ENCODE measurements at regions not wholly inside any gene's neighbourhood (a gene's known extent, or its start where the extent isn't known, plus 50 kb on each side); places are given as distances from the start of the nearest gene placed in this dataset.

DNA sequence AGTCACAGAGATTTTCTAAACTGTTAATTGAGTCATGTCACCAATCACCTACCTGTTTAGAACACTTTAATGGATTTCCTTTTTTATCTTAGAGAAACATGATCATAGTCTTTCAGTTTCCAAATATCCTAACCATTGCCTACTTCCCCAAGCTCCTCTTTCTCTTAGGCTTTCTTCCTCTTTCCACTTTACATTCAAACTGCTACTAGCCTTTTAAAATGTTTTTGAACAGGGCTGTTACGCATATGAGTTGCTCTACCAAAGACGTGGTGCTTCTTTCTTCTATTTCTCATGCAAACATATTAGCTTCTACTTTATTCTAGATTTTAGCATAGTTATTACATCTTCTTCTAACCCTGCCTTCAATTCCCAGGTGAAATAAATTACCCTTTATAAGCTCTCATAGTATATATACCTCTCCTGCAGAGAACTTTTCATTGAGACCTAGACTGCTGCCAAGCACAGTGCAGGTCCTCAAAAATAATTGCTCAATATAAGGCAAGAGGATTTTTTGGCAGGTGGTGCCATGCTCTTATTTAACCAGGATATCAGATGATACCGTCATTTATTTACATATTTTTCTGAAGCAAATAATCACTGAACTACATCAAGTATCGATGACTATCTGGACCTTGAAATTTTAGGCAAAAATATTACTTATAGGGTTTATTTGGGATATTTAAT, 937.1 kb downstream of the TSN start:
- H3K4me2 ChIP-seq (replicated peaks; ENCODE audit: low read depth, low read length, poor library complexity, severe bottlenecking) = no peak overlapping the region
- intact Hi-C loops (cut with micrococcal nuclease) = no loop called here
- H3K4me3 ChIP-seq (ENCODE audit: control extremely low read depth in 1 of 5, extremely low read depth in 1 of 5, insufficient read depth in 1 of 5, low read depth in 2 of 5, low read length in 4 of 5) = no peak overlapping the region
- H3K36me3 ChIP-seq (replicated peaks in 1 of 2; ENCODE audit: control extremely low read depth in 1 of 2, control insufficient read depth in 1 of 2, extremely low read depth in 1 of 2, insufficient read depth in 2 of 2, low read length in 1 of 2) = no peaks in the 10 kb centered on the region
- H4K20me1 ChIP-seq (ENCODE audit: control insufficient read depth, insufficient read depth, low read length, poor library complexity, severe bottlenecking) = no peaks in the 10 kb centered on the region
- no peak overlapping the region for H3K27ac Mint-ChIP-seq
- H3K9me3 ChIP-seq (ENCODE audit: control extremely low read depth in 1 of 3, control insufficient read depth in 2 of 3, insufficient read depth in 1 of 3, low read length in 2 of 3) = no peaks in the 10 kb centered on the region
- H3K4me1 ChIP-seq (ENCODE audit: control insufficient read depth in 2 of 2, insufficient read depth in 2 of 2, low read length in 2 of 2) = no peaks in the 10 kb centered on the region
- H3K27me3 Mint-ChIP-seq = no peaks in the 10 kb centered on the region
- H3K4me3 Mint-ChIP-seq = no peak overlapping the region
- TF ChIP-seq, protein P1, sequence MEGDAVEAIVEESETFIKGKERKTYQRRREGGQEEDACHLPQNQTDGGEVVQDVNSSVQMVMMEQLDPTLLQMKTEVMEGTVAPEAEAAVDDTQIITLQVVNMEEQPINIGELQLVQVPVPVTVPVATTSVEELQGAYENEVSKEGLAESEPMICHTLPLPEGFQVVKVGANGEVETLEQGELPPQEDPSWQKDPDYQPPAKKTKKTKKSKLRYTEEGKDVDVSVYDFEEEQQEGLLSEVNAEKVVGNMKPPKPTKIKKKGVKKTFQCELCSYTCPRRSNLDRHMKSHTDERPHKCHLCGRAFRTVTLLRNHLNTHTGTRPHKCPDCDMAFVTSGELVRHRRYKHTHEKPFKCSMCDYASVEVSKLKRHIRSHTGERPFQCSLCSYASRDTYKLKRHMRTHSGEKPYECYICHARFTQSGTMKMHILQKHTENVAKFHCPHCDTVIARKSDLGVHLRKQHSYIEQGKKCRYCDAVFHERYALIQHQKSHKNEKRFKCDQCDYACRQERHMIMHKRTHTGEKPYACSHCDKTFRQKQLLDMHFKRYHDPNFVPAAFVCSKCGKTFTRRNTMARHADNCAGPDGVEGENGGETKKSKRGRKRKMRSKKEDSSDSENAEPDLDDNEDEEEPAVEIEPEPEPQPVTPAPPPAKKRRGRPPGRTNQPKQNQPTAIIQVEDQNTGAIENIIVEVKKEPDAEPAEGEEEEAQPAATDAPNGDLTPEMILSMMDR (IDR thresholded peaks at IDR 0.05) = no peak
- TF ChIP-seq EZH2 (IDR thresholded peaks at IDR 0.05; ENCODE audit: borderline replicate concordance, insufficient read depth, low read depth, low read length, poor library complexity, severe bottlenecking) = no peak
- H2AFZ ChIP-seq (ENCODE audit: insufficient read depth, low read depth, low read length, poor library complexity, severe bottlenecking) = no peak overlapping the region
- WGBS (ENCODE audit: insufficient coverage) = 71% methylated on average over 1 of the region's 4 CpGs
- H3K9me3 Mint-ChIP-seq (ENCODE audit: insufficient read depth) = peaks cover 6% of the 10 kb centered on the region
- no peaks in the 10 kb centered on the region for H3K79me2 ChIP-seq (ENCODE audit: control insufficient read depth, insufficient read depth, low read length)
- DNase-seq = no peak
- H3K9ac ChIP-seq (ENCODE audit: low read length) = no peak overlapping the region
- ATAC-seq (ENCODE audit: low read depth) = no peak
- CTCF ChIA-PET = no interaction called here
- POLR2A ChIA-PET = no interaction called here
- no peaks in the 10 kb centered on the region for H3K27me3 ChIP-seq (replicated peaks in 1 of 4; ENCODE audit: control extremely low read depth in 1 of 4, control insufficient read depth in 3 of 4, insufficient read depth in 4 of 4, low read length in 3 of 4)
- no peaks in the 10 kb centered on the region for H3K4me1 Mint-ChIP-seq
- no peak overlapping the region for H3K27ac ChIP-seq (ENCODE audit: low read length in 2 of 2)

DNA sequence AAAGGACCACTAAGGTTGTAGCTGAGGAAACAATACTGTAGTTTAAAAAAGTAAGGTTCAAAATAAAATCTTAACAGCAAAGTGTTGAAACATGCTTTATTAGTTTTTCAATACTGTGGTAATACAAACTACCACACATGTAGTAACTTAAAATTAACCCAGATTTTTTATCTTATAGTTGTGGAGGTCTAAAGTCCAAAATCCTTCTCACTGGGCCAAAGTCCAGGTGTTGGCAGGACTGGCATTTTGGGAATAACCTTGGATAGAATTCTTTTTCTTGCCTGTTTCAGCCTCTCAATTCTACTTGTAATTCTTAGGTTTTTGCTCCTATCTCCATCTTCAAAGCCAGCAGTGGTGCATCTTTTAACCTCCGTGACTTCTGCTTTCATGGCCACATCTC, 942.0 kb downstream of the TSN start:
- Histone ChIP-seq H3K4me1 (ENCODE audit: control insufficient read depth in 2 of 2, insufficient read depth in 2 of 2, low read length in 2 of 2) (no peaks in the 10 kb centered on the region), H3K79me2 (ENCODE audit: control insufficient read depth, insufficient read depth, low read length) (no peaks in the 10 kb centered on the region), H3K9me3 (ENCODE audit: control extremely low read depth in 1 of 3, control insufficient read depth in 2 of 3, insufficient read depth in 1 of 3, low read length in 2 of 3) (no peaks in the 10 kb centered on the region), H3K4me2 (replicated peaks; ENCODE audit: low read depth, low read length, poor library complexity, severe bottlenecking) (no peak overlapping the region), H4K20me1 (ENCODE audit: control insufficient read depth, insufficient read depth, low read length, poor library complexity, severe bottlenecking) (no peaks in the 10 kb centered on the region), H3K27me3 (replicated peaks in 1 of 4; ENCODE audit: control extremely low read depth in 1 of 4, control insufficient read depth in 3 of 4, insufficient read depth in 4 of 4, low read length in 3 of 4) (no peaks in the 10 kb centered on the region), H3K4me3 (ENCODE audit: control extremely low read depth in 1 of 5, extremely low read depth in 1 of 5, insufficient read depth in 1 of 5, low read depth in 2 of 5, low read length in 4 of 5) (no peak overlapping the region), H3K27ac (ENCODE audit: low read length in 2 of 2) (no peak overlapping the region), H3K9ac (ENCODE audit: low read length) (no peak overlapping the region), H3K36me3 (replicated peaks in 1 of 2; ENCODE audit: control extremely low read depth in 1 of 2, control insufficient read depth in 1 of 2, extremely low read depth in 1 of 2, insufficient read depth in 2 of 2, low read length in 1 of 2) (no peaks in the 10 kb centered on the region), H2AFZ (ENCODE audit: insufficient read depth, low read depth, low read length, poor library complexity, severe bottlenecking) (no peak overlapping the region)
- 100% methylated on average over 1 of the region's 1 CpG for WGBS (ENCODE audit: insufficient coverage)
- H3K4me1 Mint-ChIP-seq = no peaks in the 10 kb centered on the region
- no peaks in the 10 kb centered on the region for H3K27me3 Mint-ChIP-seq
- ChIA-PET POLR2A (no interaction called here), CTCF (no interaction called here)
- intact Hi-C loops (cut with micrococcal nuclease) = no loop called here
- no peak for ATAC-seq (ENCODE audit: low read depth)
- no peak overlapping the region for H3K4me3 Mint-ChIP-seq
- no peak overlapping the region for H3K27ac Mint-ChIP-seq
- DNase-seq = no peak
- H3K9me3 Mint-ChIP-seq (ENCODE audit: insufficient read depth) = no peaks in the 10 kb centered on the region
- TF ChIP-seq, protein P1 (IDR thresholded peaks at IDR 0.05) = no peak
- TF ChIP-seq EZH2 (IDR thresholded peaks at IDR 0.05; ENCODE audit: borderline replicate concordance, insufficient read depth, low read depth, low read length, poor library complexity, severe bottlenecking) = no peak
